Fibroblast of lung (primary cell): ENCODE measurements at regions not wholly inside any gene's neighbourhood (a gene's known extent, or its start where the extent isn't known, plus 50 kb on each side); places are given as distances from the start of the nearest gene placed in this dataset.

Experiments
- DNase-seq, 2 donors: peaks; one replicate each; pipeline versions ENCODE4 v3.0.0 to v3.0.0-alpha.2; 2010; ENCODE audit warnings: low read depth in 2 of 2
- H2AFZ ChIP-seq: 2 replicates; pipeline ENCODE4 v1.5.1; 2012; ENCODE audit warnings: low read length, control low read depth, inconsistent platforms
- H3K27ac ChIP-seq: 2 replicates; pipeline ENCODE4 v1.5.1; 2011; ENCODE audit warnings: low read length, control low read depth; ENCODE audit not compliant: insufficient read depth
- H3K27me3 ChIP-seq: 2 replicates; pipeline ENCODE4 v1.5.1; 2011; ENCODE audit warnings: mild to moderate bottlenecking, low read length; ENCODE audit not compliant: control insufficient read depth, insufficient read depth
- H3K36me3 ChIP-seq: 2 replicates; pipeline ENCODE4 v1.5.1; 2011; ENCODE audit warnings: low read length; ENCODE audit not compliant: control insufficient read depth, insufficient read depth
- H3K4me1 ChIP-seq: 2 replicates; pipeline ENCODE4 v1.5.1; 2011; ENCODE audit warnings: low read length; ENCODE audit not compliant: control insufficient read depth, insufficient read depth; ENCODE audit errors: extremely low read depth
- H3K4me2 ChIP-seq: 2 replicates; pipeline ENCODE4 v1.5.1; 2011; ENCODE audit warnings: low read length, control low read depth; ENCODE audit not compliant: insufficient read depth; ENCODE audit errors: extremely low read depth
- H3K4me3 ChIP-seq, 4 experiments: fragments of 200-600 bp in 1 of 4; sonication (generic) in 1 of 4; replicated peaks in 1 of 4; 2 replicates each; pipeline ENCODE4 v1.5.1; 2011 to 2016; ENCODE audit warnings: low read length in 4 of 4, low read depth in 3 of 4, mild to moderate bottlenecking in 3 of 4, control low read depth in 2 of 4, inconsistent platforms in 1 of 4, mixed read lengths in 1 of 4; ENCODE audit not compliant: insufficient read depth in 1 of 4; ENCODE audit errors: control extremely low read depth in 1 of 4
- H3K79me2 ChIP-seq: 2 replicates; pipeline ENCODE4 v1.5.1; 2012; ENCODE audit warnings: mild to moderate bottlenecking, low read length, inconsistent platforms; ENCODE audit not compliant: control insufficient read depth, insufficient read depth
- H3K9ac ChIP-seq: 2 replicates; pipeline ENCODE4 v1.5.1; 2011; ENCODE audit warnings: mild to moderate bottlenecking, low read length, control low read depth; ENCODE audit not compliant: insufficient read depth
- H3K9me3 ChIP-seq: 2 replicates; pipeline ENCODE4 v1.5.1; 2012; ENCODE audit warnings: low read depth, low read length; ENCODE audit not compliant: control insufficient read depth, insufficient read depth
- H4K20me1 ChIP-seq: 2 replicates; pipeline ENCODE4 v1.5.1; 2011; ENCODE audit warnings: low read length; ENCODE audit not compliant: control insufficient read depth, insufficient read depth; ENCODE audit errors: extremely low read depth
- CTCF ChIP-seq, 2 donors: IDR thresholded peaks in 1 of 2; conservative IDR thresholded peaks in 1 of 2; 1 replicate in 1 of 2; 2 replicates in 1 of 2; pipeline ENCODE4 v1.5.1; 2011 to 2012; ENCODE audit warnings: low read length in 2 of 2, control low read depth in 1 of 2, inconsistent platforms in 1 of 2, low read depth in 1 of 2, mild to moderate bottlenecking in 1 of 2
- EZH2 ChIP-seq: IDR thresholded peaks from 2 replicates; pipeline ENCODE4 v1.5.1; 2012; ENCODE audit warnings: low read length, control low read depth, mild to moderate bottlenecking; ENCODE audit errors: missing control alignments

DNA sequence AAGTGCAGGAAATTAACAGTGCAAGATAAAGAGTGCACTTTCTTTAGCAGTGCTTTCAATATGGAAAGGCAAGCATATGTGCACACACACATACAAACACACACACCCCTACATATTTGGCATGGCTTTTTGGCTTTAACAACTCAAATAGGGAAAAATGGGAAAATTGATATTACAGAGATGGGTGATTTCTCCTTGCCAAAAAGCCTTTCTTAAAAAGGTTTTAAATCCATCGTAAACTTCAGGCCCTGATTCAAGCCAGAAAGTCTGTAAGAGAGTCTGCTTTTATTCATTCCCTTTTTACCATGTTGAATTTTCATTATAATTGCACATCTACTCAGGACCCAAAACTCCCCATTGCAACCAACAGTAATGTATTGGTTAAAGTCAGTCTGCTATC lies 612.0 kb upstream of the ACTRT1 start:
- no peaks in the 10 kb centered on the region for H3K36me3 ChIP-seq
- H3K9me3 ChIP-seq, result no peaks in the 10 kb centered on the region
- TF ChIP-seq CTCF (conservative IDR thresholded peaks at IDR 0.05 in 1 of 2, IDR thresholded peaks at IDR 0.05 in 1 of 2; ENCODE audit: low read depth in 1 of 2, low read length in 2 of 2) (no peak), EZH2 (no peak)
- no peak overlapping the region for H3K4me2 ChIP-seq
- no peaks in the 10 kb centered on the region for H3K4me1 ChIP-seq
- no peak overlapping the region for H3K27ac ChIP-seq
- no peaks in the 10 kb centered on the region for H3K27me3 ChIP-seq
- H3K9ac ChIP-seq, result no peak overlapping the region
- H3K79me2 ChIP-seq, result no peaks in the 10 kb centered on the region
- no peak overlapping the region for H2AFZ ChIP-seq
- DNase-seq, result no peak
- no peaks in the 10 kb centered on the region for H4K20me1 ChIP-seq
- no peak overlapping the region for H3K4me3 ChIP-seq

DNA sequence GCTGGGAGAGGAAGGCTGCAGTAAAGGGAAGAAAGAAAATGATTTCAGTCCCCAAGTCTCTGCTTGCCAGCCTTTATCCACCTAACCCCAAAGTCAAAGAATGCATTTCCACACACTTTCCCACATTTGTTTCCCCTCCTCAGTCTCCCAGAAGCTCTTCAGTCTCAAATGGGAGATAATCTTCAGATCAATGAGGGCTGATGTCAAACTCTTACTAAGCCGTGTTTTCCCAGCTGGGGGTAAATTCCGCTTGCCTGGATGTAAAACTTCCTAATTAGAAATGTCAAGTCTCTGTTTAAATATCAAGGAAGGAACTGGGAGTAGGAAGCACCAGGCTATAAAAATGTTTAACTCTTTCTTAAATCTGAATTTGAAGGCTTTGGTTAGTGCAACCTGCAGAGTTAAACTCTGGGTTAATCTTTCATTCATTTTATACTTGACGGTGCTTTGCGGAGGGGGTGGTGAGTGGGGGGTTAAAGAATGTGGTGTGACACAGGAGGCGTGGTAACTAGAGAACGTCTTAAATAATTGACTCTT lies 601.4 kb upstream of the ACTRT1 start:
- Histone ChIP-seq H3K79me2 (no peaks in the 10 kb centered on the region), H4K20me1 (no peaks in the 10 kb centered on the region), H3K4me1 (no peaks in the 10 kb centered on the region), H3K4me3 (no peak overlapping the region), H3K9ac (no peak overlapping the region), H3K4me2 (no peak overlapping the region), H3K27me3 (no peaks in the 10 kb centered on the region), H2AFZ (no peak overlapping the region), H3K36me3 (no peaks in the 10 kb centered on the region), H3K9me3 (no peaks in the 10 kb centered on the region), H3K27ac (no peak overlapping the region)
- TF ChIP-seq CTCF (conservative IDR thresholded peaks at IDR 0.05 in 1 of 2, IDR thresholded peaks at IDR 0.05 in 1 of 2; ENCODE audit: low read depth in 1 of 2, low read length in 2 of 2) (no peak), EZH2 (no peak)
- DNase-seq, result no peak

- Histone ChIP-seq H3K4me2 (no peak overlapping the region), H2AFZ (no peak overlapping the region), H3K79me2 (no peaks in the 10 kb centered on the region), H4K20me1 (no peaks in the 10 kb centered on the region), H3K4me1 (no peaks in the 10 kb centered on the region), H3K27ac (no peak overlapping the region), H3K9me3 (no peaks in the 10 kb centered on the region), H3K4me3 (no peak overlapping the region), H3K36me3 (no peaks in the 10 kb centered on the region), H3K27me3 (no peaks in the 10 kb centered on the region), H3K9ac (no peak overlapping the region)
- no peak for DNase-seq
- TF ChIP-seq CTCF (conservative IDR thresholded peaks at IDR 0.05 in 1 of 2, IDR thresholded peaks at IDR 0.05 in 1 of 2; ENCODE audit: low read depth in 1 of 2, low read length in 2 of 2) (no peak), EZH2 (no peak)
Measured at GRCh38 chrX:128650326-128650725, 598.1 kb upstream of the ACTRT1 start.
